Progenitor cell of endocrine pancreas (in vitro differentiated cells): ENCODE measurements at regions not wholly inside any gene's neighbourhood (a gene's known extent, or its start where the extent isn't known, plus 50 kb on each side); places are given as distances from the start of the nearest gene placed in this dataset.

Experiments
- DNase-seq: peaks from one replicate; pipeline ENCODE4 v3.0.0; 2021; ENCODE audit warnings: low spot score; ENCODE audit not compliant: unreplicated experiment
- H3K27ac Mint-ChIP-seq: 2 replicates; pipeline ENCODE4 v1.8.0; 2021; ENCODE audit warnings: mild to moderate bottlenecking, moderate library complexity, mixed read lengths
- H3K27me3 Mint-ChIP-seq: 2 replicates; pipeline ENCODE4 v1.8.0; 2021; ENCODE audit warnings: mixed read lengths
- H3K36me3 Mint-ChIP-seq: 2 replicates; pipeline ENCODE4 v1.8.0; 2022; ENCODE audit warnings: mixed read lengths; ENCODE audit not compliant: insufficient read depth
- H3K4me1 Mint-ChIP-seq: 2 replicates; pipeline ENCODE4 v1.8.0; 2021; ENCODE audit warnings: low read depth, mixed read lengths
- H3K4me3 Mint-ChIP-seq: 2 replicates; pipeline ENCODE4 v1.8.0; 2021; ENCODE audit warnings: low read depth, mild to moderate bottlenecking, moderate library complexity, mixed read lengths
- H3K9me3 Mint-ChIP-seq: 2 replicates; pipeline ENCODE4 v1.8.0; 2021; ENCODE audit warnings: low read depth, mixed read lengths
- TF ChIP-seq, protein P1 (sequence below): fragments of 200-600 bp; sonication (generic); IDR thresholded peaks from one replicate; pipeline ENCODE4 v1.5.0; 2021; ENCODE audit warnings: antibody characterized with exemption, mild to moderate bottlenecking; ENCODE audit not compliant: unreplicated experiment

DNA sequence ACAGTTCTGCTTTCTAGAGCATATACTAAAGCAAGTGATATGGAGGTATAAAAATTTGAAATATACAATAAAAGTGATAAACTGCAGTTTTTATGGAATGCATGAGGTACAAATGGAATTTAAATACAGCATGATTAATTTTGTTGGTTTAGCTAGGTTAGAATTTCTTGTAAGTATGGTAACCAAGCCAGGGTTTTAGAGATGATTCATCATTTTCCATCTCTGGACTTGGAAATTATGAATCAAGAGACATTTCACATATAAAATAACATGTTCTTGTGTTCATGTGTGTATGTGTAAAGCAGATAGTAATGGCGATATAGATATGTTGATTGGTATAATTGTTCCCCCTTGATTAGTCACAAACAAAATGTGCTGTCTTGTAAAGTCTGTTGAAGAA, 1219.8 kb downstream of the CDH8 start:
- Mint-ChIP-seq H3K9me3 (no peaks in the 10 kb centered on the region), H3K36me3 (no peaks in the 10 kb centered on the region), H3K4me3 (no peak overlapping the region), H3K27ac (no peak overlapping the region), H3K4me1 (no peaks in the 10 kb centered on the region), H3K27me3 (no peaks in the 10 kb centered on the region)
- no peak for DNase-seq
- TF ChIP-seq, protein P1, sequence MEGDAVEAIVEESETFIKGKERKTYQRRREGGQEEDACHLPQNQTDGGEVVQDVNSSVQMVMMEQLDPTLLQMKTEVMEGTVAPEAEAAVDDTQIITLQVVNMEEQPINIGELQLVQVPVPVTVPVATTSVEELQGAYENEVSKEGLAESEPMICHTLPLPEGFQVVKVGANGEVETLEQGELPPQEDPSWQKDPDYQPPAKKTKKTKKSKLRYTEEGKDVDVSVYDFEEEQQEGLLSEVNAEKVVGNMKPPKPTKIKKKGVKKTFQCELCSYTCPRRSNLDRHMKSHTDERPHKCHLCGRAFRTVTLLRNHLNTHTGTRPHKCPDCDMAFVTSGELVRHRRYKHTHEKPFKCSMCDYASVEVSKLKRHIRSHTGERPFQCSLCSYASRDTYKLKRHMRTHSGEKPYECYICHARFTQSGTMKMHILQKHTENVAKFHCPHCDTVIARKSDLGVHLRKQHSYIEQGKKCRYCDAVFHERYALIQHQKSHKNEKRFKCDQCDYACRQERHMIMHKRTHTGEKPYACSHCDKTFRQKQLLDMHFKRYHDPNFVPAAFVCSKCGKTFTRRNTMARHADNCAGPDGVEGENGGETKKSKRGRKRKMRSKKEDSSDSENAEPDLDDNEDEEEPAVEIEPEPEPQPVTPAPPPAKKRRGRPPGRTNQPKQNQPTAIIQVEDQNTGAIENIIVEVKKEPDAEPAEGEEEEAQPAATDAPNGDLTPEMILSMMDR, result no peak

DNA sequence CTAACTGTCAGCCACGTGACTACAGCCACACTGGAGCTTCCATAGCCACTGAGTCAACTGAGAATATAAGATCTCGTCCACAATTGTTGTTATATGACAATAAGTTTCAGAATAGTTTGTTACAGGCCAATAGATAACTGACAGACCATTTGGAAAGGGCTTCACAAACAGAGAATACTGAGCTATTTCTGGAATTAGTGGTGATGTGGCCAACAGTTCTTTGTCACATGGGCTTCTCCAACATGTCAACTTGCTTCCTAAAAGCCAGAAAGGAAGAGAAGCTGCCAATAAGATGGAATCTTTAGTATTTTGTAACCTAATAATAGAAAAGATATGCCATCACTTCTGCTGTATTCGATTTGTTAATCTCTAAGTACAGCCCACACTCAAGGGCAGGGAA, 1220.4 kb downstream of the CDH8 start:
- TF ChIP-seq, protein P1, result no peak
- no peaks in the 10 kb centered on the region for H3K4me1 Mint-ChIP-seq

DNA sequence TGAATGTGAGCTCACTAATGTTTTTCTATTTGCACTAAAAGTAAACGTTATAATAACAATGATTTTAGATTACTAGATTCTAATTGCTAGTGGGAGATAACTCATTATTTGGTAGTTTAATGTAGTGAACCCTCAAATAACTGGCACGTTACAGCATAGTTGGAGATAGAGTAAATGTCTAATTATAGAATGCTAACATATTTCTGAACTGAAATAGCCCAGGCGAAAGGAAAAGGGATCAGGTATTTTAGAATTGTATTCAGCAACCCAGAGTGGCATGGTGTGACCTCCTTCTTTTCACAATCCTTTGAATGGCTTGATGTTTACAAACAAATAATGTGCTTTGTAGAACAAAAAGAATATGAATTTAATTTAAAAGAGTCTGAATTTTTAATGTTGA, 1221.2 kb downstream of the CDH8 start:
- Mint-ChIP-seq H3K27ac (no peak overlapping the region), H3K36me3 (no peaks in the 10 kb centered on the region), H3K4me3 (no peak overlapping the region), H3K27me3 (no peaks in the 10 kb centered on the region), H3K4me1 (no peaks in the 10 kb centered on the region), H3K9me3 (no peaks in the 10 kb centered on the region)
- TF ChIP-seq, protein P1, result no peak
- DNase-seq, result no peak

More for the DNA sequence above, 1220.4 kb downstream of the CDH8 start:
- no peaks in the 10 kb centered on the region for H3K27me3 Mint-ChIP-seq
- no peaks in the 10 kb centered on the region for H3K9me3 Mint-ChIP-seq
- H3K4me3 Mint-ChIP-seq, result no peak overlapping the region
- H3K36me3 Mint-ChIP-seq, result no peaks in the 10 kb centered on the region
- no peak for DNase-seq
- H3K27ac Mint-ChIP-seq, result no peak overlapping the region

DNA sequence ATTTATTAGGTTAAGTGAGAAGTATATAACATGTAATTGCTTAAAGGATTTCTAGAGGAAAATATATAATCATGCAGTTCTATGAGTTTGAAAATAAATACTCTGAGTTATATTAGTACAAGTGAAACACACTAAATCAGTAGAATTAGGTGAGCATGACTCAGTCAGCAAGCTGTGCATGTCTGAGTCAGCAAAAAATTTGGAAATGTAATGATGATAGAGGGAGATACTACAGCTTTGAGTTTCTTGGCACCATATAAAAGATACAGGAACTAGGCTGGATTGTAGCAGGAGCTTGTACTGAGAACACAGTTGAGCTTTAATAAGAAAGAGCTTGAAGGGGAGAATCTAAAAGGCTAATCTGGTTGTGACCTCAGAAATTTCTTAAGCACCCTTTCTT, 1224.6 kb downstream of the CDH8 start:
- Mint-ChIP-seq H3K9me3 (no peaks in the 10 kb centered on the region), H3K27ac (no peak overlapping the region), H3K27me3 (no peaks in the 10 kb centered on the region), H3K36me3 (no peaks in the 10 kb centered on the region), H3K4me1 (no peaks in the 10 kb centered on the region), H3K4me3 (no peak overlapping the region)
- TF ChIP-seq, protein P1, result no peak
- DNase-seq, result no peak

DNA sequence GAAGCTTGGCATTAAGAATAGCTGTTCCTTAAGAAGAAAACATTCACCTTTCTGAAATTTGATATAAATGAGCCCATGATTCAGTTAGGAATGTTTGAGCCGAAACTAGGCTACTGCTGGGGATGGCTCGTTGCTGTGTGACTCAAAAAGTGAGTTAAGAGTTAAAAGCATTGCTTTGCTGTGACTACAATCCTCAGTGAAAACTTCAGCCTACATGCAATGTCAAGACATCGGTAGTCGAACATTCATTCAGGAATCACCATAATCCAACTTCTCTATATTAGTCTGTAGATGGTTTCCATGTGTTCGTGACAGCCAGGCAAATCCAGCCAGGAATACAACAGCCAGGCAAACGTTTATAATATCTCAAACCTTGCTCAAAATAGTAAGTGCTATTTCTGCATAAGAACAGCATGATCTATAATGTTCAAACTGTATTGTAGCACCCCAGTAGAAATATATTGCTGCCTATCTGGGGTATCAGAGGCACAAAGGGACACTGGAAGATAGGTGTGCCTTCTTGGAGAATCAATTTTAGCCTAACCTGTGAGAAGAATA, 1225.1 kb downstream of the CDH8 start:
- Mint-ChIP-seq H3K36me3 (no peaks in the 10 kb centered on the region), H3K9me3 (peaks cover 3% of the 10 kb centered on the region), H3K4me3 (no peak overlapping the region), H3K27ac (no peak overlapping the region), H3K4me1 (no peaks in the 10 kb centered on the region), H3K27me3 (no peaks in the 10 kb centered on the region)
- DNase-seq, result no peak
- TF ChIP-seq, protein P1, result no peak
